ENCODE measurements at regions not wholly inside any gene's neighbourhood (a gene's known extent, or its start where the extent isn't known, plus 50 kb on each side); places are given as distances from the start of the nearest gene placed in this dataset.

- DNase-seq (ENCODE audit: low read depth in 4 of 4, low spot score in 2 of 4) = no peak
These were observed 339.5 kb downstream of the GPAT3 start for GRCh38 chr4:83875437-83875836.

GRCh38 chr4:83873996-83874395 is 338.1 kb downstream of the GPAT3 start:
- DNase-seq (ENCODE audit: low read depth in 4 of 4, low spot score in 2 of 4) = no peak

GRCh38 chr4:83870328-83870950 is 334.5 kb downstream of the GPAT3 start:
- no peak for DNase-seq (ENCODE audit: low read depth in 4 of 4, low spot score in 2 of 4)

GRCh38 chr4:83866834-83867621 is 331.1 kb downstream of the GPAT3 start:
- DNase-seq (ENCODE audit: low read depth in 4 of 4, low spot score in 2 of 4) = no peak

GRCh38 chr4:83865417-83866150 is 329.7 kb downstream of the GPAT3 start:
- DNase-seq (ENCODE audit: low read depth in 4 of 4, low spot score in 2 of 4) = no peak

- DNase-seq (ENCODE audit: low read depth in 4 of 4, low spot score in 2 of 4) = no peak
These were observed 328.3 kb downstream of the GPAT3 start for GRCh38 chr4:83864097-83864817.

- DNase-seq (ENCODE audit: low read depth in 4 of 4, low spot score in 2 of 4) = no peak
These were observed 326.6 kb downstream of the GPAT3 start for GRCh38 chr4:83862471-83862870.

- no peak for DNase-seq (ENCODE audit: low read depth in 4 of 4, low spot score in 2 of 4)
These were observed 324.3 kb downstream of the GPAT3 start for GRCh38 chr4:83860200-83860599.

- DNase-seq (ENCODE audit: low read depth in 4 of 4, low spot score in 2 of 4) = no peak
These were observed 322.2 kb downstream of the GPAT3 start for GRCh38 chr4:83858131-83858530.

- DNase-seq (ENCODE audit: low read depth in 4 of 4, low spot score in 2 of 4) = no peak
These were observed 319.1 kb downstream of the GPAT3 start for GRCh38 chr4:83855044-83855443.

GRCh38 chr4:83852085-83852451 is 316.2 kb downstream of the GPAT3 start:
- DNase-seq (ENCODE audit: low read depth in 4 of 4, low spot score in 2 of 4) = no peak

- DNase-seq (ENCODE audit: low read depth in 4 of 4, low spot score in 2 of 4) = no peak
These were observed 315.6 kb downstream of the GPAT3 start for GRCh38 chr4:83851261-83852084.

GRCh38 chr4:83850435-83850834 is 314.5 kb downstream of the GPAT3 start:
- no peak for DNase-seq (ENCODE audit: low read depth in 4 of 4, low spot score in 2 of 4)

- no peak for DNase-seq (ENCODE audit: low read depth in 4 of 4, low spot score in 2 of 4)
These were observed 310.4 kb downstream of the GPAT3 start for GRCh38 chr4:83846193-83846830.

GRCh38 chr4:83839615-83840014 is 303.7 kb downstream of the GPAT3 start:
- DNase-seq (ENCODE audit: low read depth in 4 of 4, low spot score in 2 of 4) = no peak

GRCh38 chr4:83837614-83838308 is 301.9 kb downstream of the GPAT3 start:
- no peak for DNase-seq (ENCODE audit: low read depth in 4 of 4, low spot score in 2 of 4)

- DNase-seq (ENCODE audit: low read depth in 4 of 4, low spot score in 2 of 4) = no peak
These were observed 298.0 kb downstream of the GPAT3 start for GRCh38 chr4:83833920-83834319.

GRCh38 chr4:83832110-83832825 is 296.4 kb downstream of the GPAT3 start:
- no peak for DNase-seq (ENCODE audit: low read depth in 4 of 4, low spot score in 2 of 4)
